Adrenal gland (tissue), 9 donors: ENCODE measurements at regions not wholly inside any gene's neighbourhood (a gene's known extent, or its start where the extent isn't known, plus 50 kb on each side); places are given as distances from the start of the nearest gene placed in this dataset.

ENCODE experiments used
- DNase-seq, 7 donors: peaks; one replicate each; pipeline ENCODE4 v3.0.0-alpha.2; 2019 to 2020
- H3K27ac ChIP-seq, 5 donors: fragments of 200-600 bp; sonication (generic) in 4 of 5; 1 replicate in 3 of 5; 2 replicates in 2 of 5; pipeline versions ENCODE4 v1.5.1 to v1.8.0; 2016 to 2020; ENCODE audit warnings: mild to moderate bottlenecking in 1 of 5
- H3K27me3 ChIP-seq: fragments of 200-600 bp; 2 replicates; pipeline ENCODE4 v1.8.0; 2021
- H3K36me3 ChIP-seq, 2 donors: fragments of 200-600 bp; replicated peaks in 1 of 2; 1 replicate in 1 of 2; 2 replicates in 1 of 2; pipeline versions ENCODE4 v1.5.1 to v1.8.0; 2018 to 2022
- H3K4me1 ChIP-seq, 2 donors: fragments of 200-600 bp; replicated peaks in 1 of 2; 1 replicate in 1 of 2; 2 replicates in 1 of 2; pipeline versions ENCODE4 v1.5.1 to v1.8.0; 2018 to 2021
- H3K4me3 ChIP-seq, 4 donors: fragments of 200-600 bp; sonication (generic) in 3 of 4; one replicate each; pipeline ENCODE4 v1.5.1; 2016 to 2018
- H3K9me3 ChIP-seq, 3 donors: fragments of 200-600 bp; sonication (generic) in 1 of 3; replicated peaks in 1 of 3; 1 replicate in 2 of 3; 2 replicates in 1 of 3; pipeline versions ENCODE4 v1.5.1 to v1.8.0; 2016 to 2021
- CTCF ChIP-seq, 6 experiments: fragments of 450-650 bp in 4 of 6; fragments of 200-600 bp in 2 of 6; sonication (generic) in 1 of 6; IDR thresholded peaks; 1 replicate in 5 of 6; 2 replicates in 1 of 6; pipeline versions ENCODE4 v1.5.1 to v1.8.0; 2016 to 2021; ENCODE audit warnings: antibody characterized with exemption in 6 of 6, mild to moderate bottlenecking in 2 of 6, moderate library complexity in 1 of 6
- POLR2A ChIP-seq, 2 donors: fragments of 450-650 bp; IDR thresholded peaks; one replicate each; pipeline ENCODE4 v1.6.1; 2017; ENCODE audit warnings: antibody characterized with exemption in 2 of 2, mild to moderate bottlenecking in 2 of 2, moderate library complexity in 1 of 2
- WGBS, 4 donors: extraction: QIAGEN DNeasy Blood & Tissue Kit in 2 of 4; methylation state at CpG; one replicate each; pipeline versions ENCODE4 v1.1.5 to v1.1.7; 2013 to 2017; 5-methylcytosine and 5-hydroxymethylcytosine counted together
- intact Hi-C, 2 donors: fragments of 100-400 bp; cut with DNase I; formaldehyde crosslinking; loops; one replicate each; pipeline versions ENCODE4 v1.14.1 to v1.15.0; 2022 to 2023
- donor health status: healthy with polysubstance abuse.
- donor health status: Bipolar disorder and iron deficiency.
- donor health status: DM: yes; HTN: yes; CAD: no.
- donor health status: DM: no; HTN: no; CAD: no.
- donor health status: DM: no; HTN: no; CAD: no.

- DNase-seq: no peak
- Histone ChIP-seq H3K4me3 (no peak overlapping the region), H3K36me3 (no peaks in the 10 kb centered on the region), H3K27me3 (no peaks in the 10 kb centered on the region), H3K27ac (no peak overlapping the region), H3K9me3 (no peaks in the 10 kb centered on the region), H3K4me1 (peaks cover 0 to 14% of the 10 kb centered on the region in 2 donors)
- WGBS, 4 donors: 93 to 100% (median 93%) methylated on average over 3 of the region's 3 CpGs
- intact Hi-C loops: no loop called here
- no peak for TF ChIP-seq POLR2A (IDR thresholded peaks at IDR 0.05)
- no peak for TF ChIP-seq CTCF (IDR thresholded peaks at IDR 0.05)
Measured at GRCh38 chr21:27403011-27403410, 436.1 kb upstream of the ADAMTS5 start.

GRCh38 chr21:27400045-27400444 lies 433.2 kb upstream of the ADAMTS5 start:
- TF ChIP-seq CTCF (IDR thresholded peaks at IDR 0.05): no peak
- no peak overlapping the region for H3K27ac ChIP-seq
- no peak for DNase-seq
- 71 to 77% (median 73%) methylated on average over 4 of the region's 4 CpGs for WGBS, 4 donors
- no peak overlapping the region for H3K4me3 ChIP-seq
- H3K4me1 ChIP-seq: no peaks in the 10 kb centered on the region
- H3K27me3 ChIP-seq: no peaks in the 10 kb centered on the region
- intact Hi-C loops: no loop called here
- no peaks in the 10 kb centered on the region for H3K9me3 ChIP-seq
- no peaks in the 10 kb centered on the region for H3K36me3 ChIP-seq

- 91 to 100% (median 94%) methylated on average over 1 of the region's 1 CpG for WGBS, 4 donors
- Histone ChIP-seq H3K4me1 (no peaks in the 10 kb centered on the region), H3K9me3 (no peaks in the 10 kb centered on the region), H3K27ac (no peak overlapping the region), H3K4me3 (no peak overlapping the region), H3K36me3 (no peaks in the 10 kb centered on the region), H3K27me3 (no peaks in the 10 kb centered on the region)
- DNase-seq: no peak
- TF ChIP-seq POLR2A (IDR thresholded peaks at IDR 0.05): no peak
- TF ChIP-seq CTCF (IDR thresholded peaks at IDR 0.05): no peak
- intact Hi-C loops: no loop called here
Measured at GRCh38 chr21:27397578-27397977, 430.7 kb upstream of the ADAMTS5 start.

GRCh38 chr21:27393726-27394125 lies 426.8 kb upstream of the ADAMTS5 start:
- no peak for DNase-seq
- no peaks in the 10 kb centered on the region for H3K9me3 ChIP-seq
- 86 to 89% (median 88%) methylated on average over 3 of the region's 3 CpGs for WGBS, 4 donors
- H3K36me3 ChIP-seq: no peaks in the 10 kb centered on the region
- intact Hi-C loops: no loop called here
- TF ChIP-seq CTCF (IDR thresholded peaks at IDR 0.05): no peak
- H3K4me1 ChIP-seq: no peaks in the 10 kb centered on the region
- peak overlapping the region in 1 of 4 donors; percentile 9 for H3K4me3 ChIP-seq
- H3K27me3 ChIP-seq: no peaks in the 10 kb centered on the region
- no peak overlapping the region for H3K27ac ChIP-seq
